Activated CD4-positive, alpha-beta T cell treated with anti-CD3 and anti-CD28 coated beads, Interleukin-2, amount 50 U/mL, for 4 hours (primary cell): ENCODE measurements at regions not wholly inside any gene's neighbourhood (a gene's known extent, or its start where the extent isn't known, plus 50 kb on each side); places are given as distances from the start of the nearest gene placed in this dataset.

Source experiments
- DNase-seq, 2 experiments: peaks; one replicate each; pipeline ENCODE4 v3.0.0-alpha.2; 2020

GRCh38 chr13:21970918-21971317 lies 300.0 kb downstream of the FGF9 start:
- DNase-seq = no peak

GRCh38 chr13:21971662-21972621 lies 301.1 kb downstream of the FGF9 start:
- no peak for DNase-seq

DNA sequence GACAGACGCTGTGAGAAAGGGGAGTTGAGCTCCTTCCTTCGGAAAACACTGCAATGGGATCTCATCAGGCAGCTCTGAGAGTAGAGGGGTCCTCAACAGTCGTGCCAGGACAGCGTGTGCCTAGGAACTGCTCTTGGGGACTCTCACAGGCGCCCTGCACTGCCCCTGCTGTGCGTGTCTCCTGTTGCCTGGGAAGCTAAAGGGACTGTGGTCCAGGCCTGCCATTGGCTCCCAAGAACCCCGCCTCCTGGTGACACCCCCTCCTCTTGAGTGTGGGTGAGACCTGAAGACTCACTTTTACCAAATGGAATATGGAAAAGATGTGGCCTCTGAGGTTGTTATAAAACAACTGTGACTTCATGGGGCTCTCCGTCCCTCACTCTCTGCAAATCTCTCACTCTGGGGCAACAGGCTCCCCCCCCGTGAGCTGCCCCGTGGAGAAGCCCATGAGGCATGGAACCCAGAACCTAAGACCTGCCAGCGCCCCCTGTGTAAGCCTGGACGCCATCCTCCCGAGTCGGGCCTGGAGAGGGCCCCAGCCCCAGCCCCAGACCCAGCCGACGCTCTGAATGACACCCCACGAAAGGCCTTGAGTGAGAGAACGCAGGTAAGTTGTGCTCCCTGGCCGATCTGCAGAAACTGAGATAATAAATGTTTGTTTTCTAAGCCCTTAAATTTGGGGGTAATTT lies 302.7 kb downstream of the FGF9 start:
- DNase-seq = no peak

DNA sequence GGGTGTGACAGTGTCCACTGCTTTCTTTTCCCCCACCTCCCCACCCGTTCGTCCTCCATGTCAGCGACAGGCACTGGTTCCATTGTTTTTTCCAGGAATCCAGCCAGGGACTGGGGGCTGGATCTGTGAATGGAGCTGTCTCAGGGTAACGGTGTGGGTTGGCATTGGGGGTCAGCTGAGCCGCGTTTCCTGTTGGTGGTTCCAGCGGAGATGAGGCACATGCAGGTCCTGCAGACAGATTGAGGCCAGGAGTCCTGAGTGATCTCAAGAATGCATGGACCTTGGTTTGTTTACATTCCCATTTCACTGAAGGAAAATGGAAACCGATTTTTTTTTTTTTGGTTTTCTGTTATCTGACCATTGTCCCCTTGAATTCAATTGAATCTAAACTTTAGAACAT lies 303.9 kb downstream of the FGF9 start:
- no peak for DNase-seq

DNA sequence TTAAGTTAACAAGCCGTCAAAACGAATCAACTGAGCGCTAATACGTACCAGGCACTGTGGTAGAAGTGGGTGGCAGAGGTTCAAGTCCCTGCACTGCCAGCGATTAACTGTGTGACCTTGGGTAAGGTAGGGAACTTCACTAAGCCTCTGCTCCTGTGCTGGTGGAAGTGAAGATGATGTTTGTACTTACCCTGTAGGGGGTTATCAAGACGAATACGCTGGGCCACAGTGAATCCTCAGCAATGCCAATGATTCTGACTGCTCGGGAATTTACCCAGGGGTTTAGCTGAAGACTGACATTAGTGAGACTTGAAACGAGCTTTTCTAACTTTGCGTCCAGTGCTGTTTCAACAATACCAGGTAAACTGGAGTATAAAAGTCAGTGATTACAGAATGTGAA lies 305.3 kb downstream of the FGF9 start:
- no peak for DNase-seq

- DNase-seq = no peak
These were observed 308.4 kb downstream of the FGF9 start for GRCh38 chr13:21979161-21979806.

DNA sequence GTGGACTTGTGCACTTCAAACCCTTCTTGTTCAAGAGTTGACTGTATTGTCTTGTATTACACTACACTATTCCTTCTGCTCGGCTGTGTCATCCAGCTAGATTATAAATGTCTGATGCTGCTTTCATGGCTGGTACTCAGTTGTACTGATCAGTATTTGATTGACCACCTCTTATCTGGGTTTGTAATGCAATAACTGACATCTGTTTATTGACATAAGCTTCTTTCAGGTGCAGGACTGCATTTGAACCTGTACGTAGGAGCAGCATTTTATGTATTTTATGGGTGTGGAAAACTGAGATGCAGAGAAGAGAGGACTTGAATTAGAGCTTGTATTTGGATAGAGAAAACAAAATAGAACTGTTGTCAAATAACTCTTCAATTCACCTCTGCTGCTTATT lies 309.2 kb downstream of the FGF9 start:
- no peak for DNase-seq

GRCh38 chr13:21984156-21984555 lies 313.3 kb downstream of the FGF9 start:
- DNase-seq = no peak

DNA sequence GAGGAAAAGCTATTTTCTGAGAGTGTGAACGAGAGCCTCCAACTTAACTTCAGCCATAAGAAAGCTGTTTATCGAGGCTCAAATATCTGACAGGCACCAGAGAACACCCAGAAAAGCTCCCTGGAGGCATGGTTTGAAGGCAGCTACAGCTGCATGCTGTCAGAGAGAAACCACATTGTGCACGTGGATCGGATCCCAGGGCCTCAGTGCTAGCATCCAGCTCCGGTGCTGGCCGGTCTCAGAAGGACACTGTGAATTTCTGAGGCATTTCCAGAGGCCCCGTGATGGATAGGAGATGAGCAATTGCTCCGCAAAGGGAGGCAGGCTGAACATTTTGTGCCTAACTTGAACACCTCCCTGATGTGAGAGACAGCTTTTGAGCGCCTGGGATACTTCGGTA lies 315.7 kb downstream of the FGF9 start:
- no peak for DNase-seq

DNA sequence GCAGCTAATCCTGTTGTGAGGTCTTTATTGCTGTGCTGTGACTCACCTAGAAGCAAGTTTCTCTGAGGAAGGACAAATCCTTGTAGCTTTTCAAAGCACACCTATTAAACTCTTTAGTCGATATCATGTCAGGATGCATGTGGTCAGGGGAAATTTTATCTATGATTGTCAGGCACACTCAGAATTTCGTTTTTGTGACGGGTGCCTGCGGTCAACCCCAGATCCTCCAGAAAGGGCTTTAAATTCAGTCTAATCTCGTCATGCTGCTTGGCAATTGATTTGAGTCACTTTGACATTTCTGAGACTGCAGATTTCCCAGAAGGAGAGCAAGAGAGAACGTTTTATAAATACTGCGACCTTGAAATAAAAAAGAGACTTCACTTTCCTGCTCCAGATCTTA lies 316.9 kb downstream of the FGF9 start:
- DNase-seq = no peak

DNA sequence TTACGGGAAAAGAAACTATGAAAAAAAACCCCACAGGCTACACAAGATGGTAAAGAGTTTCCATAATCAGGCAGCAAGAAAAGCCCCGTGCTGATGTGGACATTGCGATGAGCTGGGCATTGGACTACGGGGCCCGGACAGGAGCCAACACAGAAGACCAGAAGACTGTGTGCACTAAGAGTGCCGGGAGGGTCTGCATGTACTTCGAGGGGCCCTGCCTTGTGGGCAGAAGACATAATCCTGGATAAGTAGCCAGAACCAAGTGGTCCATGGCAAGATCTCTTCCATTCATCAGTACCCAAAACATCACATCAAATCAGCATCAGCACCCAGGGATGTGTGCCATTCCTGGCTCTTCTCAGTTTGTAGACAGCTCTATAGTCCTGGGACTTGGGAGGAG lies 317.8 kb downstream of the FGF9 start:
- DNase-seq = no peak

DNA sequence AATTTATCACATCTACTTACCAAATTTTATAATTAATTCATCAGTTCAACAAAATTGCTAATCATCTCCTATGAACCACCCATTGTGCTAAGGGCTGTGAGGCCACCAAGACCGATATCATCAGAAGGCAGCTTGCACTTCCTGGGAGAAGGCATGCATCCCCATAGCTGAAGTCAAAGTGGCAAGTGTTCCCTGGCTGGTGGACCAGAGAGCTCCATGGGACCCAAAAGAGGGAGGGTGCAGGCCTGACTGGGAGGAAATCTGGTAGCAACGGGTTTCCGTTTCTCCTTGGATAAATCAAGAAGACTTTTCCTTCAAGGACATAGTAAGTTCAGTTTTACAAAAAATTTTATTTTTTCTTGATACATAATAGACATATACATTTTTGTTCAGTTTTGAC lies 325.2 kb downstream of the FGF9 start:
- DNase-seq = no peak

DNA sequence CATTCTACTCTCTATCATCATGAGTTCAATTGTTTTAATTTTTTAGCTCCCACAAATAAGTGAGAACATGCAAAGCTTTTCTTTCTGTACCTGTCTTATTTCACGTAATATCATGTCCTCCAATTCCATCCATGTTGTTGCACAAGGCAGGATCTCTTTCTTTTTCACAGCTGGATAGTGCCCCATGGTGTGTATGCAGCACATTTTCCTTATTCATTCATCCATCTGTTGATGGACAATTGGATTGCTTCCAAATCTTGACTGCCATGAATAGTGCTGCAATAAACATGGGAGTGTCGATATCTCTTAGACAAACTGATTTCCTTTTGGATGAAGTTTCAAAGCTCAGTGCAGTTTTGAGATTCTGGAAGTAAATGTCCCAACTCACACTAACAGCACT lies 326.9 kb downstream of the FGF9 start:
- no peak for DNase-seq

- no peak for DNase-seq
These were observed 327.6 kb downstream of the FGF9 start for GRCh38 chr13:21998279-21998990.

GRCh38 chr13:21999666-22000065 lies 328.8 kb downstream of the FGF9 start:
- no peak for DNase-seq

GRCh38 chr13:22000191-22000590 lies 329.3 kb downstream of the FGF9 start:
- no peak for DNase-seq

DNA sequence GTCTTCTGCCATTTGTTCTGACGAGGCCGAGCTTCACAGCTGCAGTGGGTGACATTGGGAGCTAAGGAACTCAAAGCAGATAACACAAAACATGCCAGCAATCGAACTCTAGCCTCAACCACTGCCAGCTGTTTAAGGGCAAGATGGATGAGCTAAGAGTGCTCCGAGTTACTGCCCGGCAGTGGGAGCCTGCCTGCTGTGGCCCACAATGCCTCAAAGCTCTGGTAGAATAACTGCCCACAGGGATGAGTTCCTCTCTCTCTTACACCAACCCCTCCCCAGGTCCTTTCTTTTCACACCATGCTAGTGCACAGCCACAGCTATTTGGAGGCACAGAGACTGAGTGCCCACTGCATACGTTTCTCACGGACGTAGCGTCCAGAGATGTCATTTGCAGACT lies 330.5 kb downstream of the FGF9 start:
- no peak for DNase-seq

DNA sequence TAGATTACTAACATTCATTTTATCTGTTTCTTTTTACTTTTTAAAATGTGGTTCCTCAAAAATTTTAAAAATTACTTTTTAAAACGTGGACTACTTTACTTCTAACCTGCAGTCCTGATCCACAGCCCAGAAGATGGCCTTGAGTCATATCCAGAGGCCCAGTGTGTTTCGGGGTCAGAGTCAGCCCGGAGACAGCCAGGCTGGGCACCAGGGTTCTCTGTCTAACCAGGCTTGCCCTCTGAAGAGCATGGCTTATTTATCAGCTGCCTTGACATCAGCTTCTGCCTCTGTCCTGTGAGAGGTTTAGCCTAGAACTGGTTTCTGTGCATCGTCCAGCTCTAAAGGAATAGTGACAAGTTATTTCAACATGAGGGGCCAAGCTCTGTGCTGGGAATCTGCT lies 332.0 kb downstream of the FGF9 start:
- DNase-seq = no peak

- DNase-seq = no peak
These were observed 338.6 kb downstream of the FGF9 start for GRCh38 chr13:22009500-22009899.

DNA sequence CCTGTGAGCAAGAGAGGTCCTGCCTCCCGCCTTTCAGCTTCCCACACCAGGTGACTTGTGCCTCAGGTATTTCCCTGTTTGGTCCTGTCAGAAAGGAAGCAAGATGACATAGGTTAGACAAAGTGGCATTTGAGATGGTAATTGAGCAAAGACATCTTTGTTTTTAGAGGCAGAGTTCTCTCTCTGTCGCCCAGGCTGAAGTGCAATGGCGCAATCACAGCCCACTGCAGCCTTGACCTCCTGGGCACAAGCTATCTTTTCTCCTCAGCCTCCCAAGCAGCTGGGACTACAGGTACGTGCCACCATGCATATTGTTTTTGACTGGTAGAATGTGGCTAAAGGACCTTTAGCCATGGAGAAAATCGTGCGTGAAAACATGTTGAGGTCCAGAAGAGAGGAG lies 339.1 kb downstream of the FGF9 start:
- no peak for DNase-seq

DNA sequence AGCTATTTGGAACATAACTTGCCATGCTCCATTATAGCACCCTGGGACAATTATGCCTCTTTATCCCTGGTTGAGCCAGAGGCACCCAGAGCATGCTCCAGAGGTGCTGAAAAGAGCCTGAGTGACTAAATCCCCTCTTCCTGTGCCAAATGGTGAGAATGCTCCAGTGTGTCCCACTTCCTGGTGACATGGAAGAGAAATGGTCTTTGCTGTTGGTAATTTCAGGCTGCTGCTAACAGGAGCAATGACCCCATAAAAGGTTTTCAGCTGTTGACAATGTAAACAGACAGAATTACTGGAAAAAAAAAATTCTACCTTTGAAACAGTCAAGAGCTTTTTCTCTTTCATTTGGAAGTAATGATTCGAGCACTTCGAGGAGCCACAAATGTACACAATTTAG lies 341.8 kb downstream of the FGF9 start:
- DNase-seq = no peak

- no peak for DNase-seq
These were observed 343.6 kb downstream of the FGF9 start for GRCh38 chr13:22014469-22014868.

DNA sequence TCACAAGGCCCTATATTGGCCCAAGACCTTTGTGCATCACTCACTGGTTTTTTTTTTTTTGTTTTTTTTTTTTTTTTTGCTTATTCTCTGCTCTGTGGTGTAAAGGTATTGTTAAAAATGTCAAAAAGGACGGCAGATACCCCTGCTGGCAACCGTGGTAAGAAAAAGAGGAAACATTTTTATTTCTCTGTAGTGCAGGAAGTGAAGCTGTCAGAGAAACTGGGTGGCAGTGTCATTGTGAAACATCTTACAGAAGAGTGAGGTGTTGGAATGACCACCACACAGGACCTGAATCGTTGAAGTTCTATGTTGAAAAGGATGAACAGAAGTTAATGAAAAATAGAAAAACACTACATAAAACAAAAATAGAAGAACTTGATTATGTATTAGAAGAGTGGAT lies 346.4 kb downstream of the FGF9 start:
- DNase-seq = no peak
